GM19395 (cell line): ENCODE measurements at regions not wholly inside any gene's neighbourhood (a gene's known extent, or its start where the extent isn't known, plus 50 kb on each side); places are given as distances from the start of the nearest gene placed in this dataset.
"Not testable (repeated sequence)": the region's sequence is repeated elsewhere in the genome, so short reads cannot be mapped to it uniquely, and the experiment has no call there.

Experiments used
- ATAC-seq: cut with Tn5 transposase; IDR thresholded peaks from one replicate; pipeline ENCODE4 v1.9.1; 2021; ENCODE audit warnings: mild to moderate bottlenecking, moderate library complexity; ENCODE audit not compliant: unreplicated experiment

GRCh38 chrX:94329182-94329581, 655.2 kb downstream of the FAM133A start:
- ATAC-seq: no peak

- not testable (repeated sequence) for ATAC-seq
These were observed 667.7 kb downstream of the FAM133A start for GRCh38 chrX:94341730-94342129.

GRCh38 chrX:94361241-94361640, 687.2 kb downstream of the FAM133A start:
- ATAC-seq: no peak

- no peak for ATAC-seq
These were observed 691.7 kb downstream of the FAM133A start for GRCh38 chrX:94365736-94366135.

GRCh38 chrX:94366616-94367015, 692.6 kb downstream of the FAM133A start:
- no peak for ATAC-seq

GRCh38 chrX:94389044-94389443, 715.0 kb downstream of the FAM133A start:
- ATAC-seq: peak; percentile 55

- peak; percentile 90 for ATAC-seq
These were observed 726.5 kb downstream of the FAM133A start for GRCh38 chrX:94400488-94400887.

GRCh38 chrX:94401426-94401825, 727.4 kb downstream of the FAM133A start:
- peak; percentile 19 for ATAC-seq

GRCh38 chrX:94414746-94415145, 740.7 kb downstream of the FAM133A start:
- no peak for ATAC-seq

- no peak for ATAC-seq
These were observed 744.1 kb downstream of the FAM133A start for GRCh38 chrX:94418065-94418464.

- no peak for ATAC-seq
These were observed 750.5 kb downstream of the FAM133A start for GRCh38 chrX:94424456-94424855.

GRCh38 chrX:94430091-94430490, 756.1 kb downstream of the FAM133A start:
- ATAC-seq: no peak

GRCh38 chrX:94435799-94436198, 761.8 kb downstream of the FAM133A start:
- no peak for ATAC-seq

- no peak for ATAC-seq
These were observed 780.2 kb downstream of the FAM133A start for GRCh38 chrX:94454159-94454558.

- no peak for ATAC-seq
These were observed 780.6 kb downstream of the FAM133A start for GRCh38 chrX:94454606-94455005.

- ATAC-seq: no peak
These were observed 781.8 kb downstream of the FAM133A start for GRCh38 chrX:94455782-94456181.

- no peak for ATAC-seq
These were observed 818.5 kb downstream of the FAM133A start for GRCh38 chrX:94492541-94492940.

- no peak for ATAC-seq
These were observed 819.4 kb downstream of the FAM133A start for GRCh38 chrX:94493405-94493804.

GRCh38 chrX:94511564-94511963, 837.6 kb downstream of the FAM133A start:
- no peak for ATAC-seq

GRCh38 chrX:94515009-94515408, 841.0 kb downstream of the FAM133A start:
- ATAC-seq: no peak

- no peak for ATAC-seq
These were observed 850.9 kb downstream of the FAM133A start for GRCh38 chrX:94524867-94525266.

- no peak for ATAC-seq
These were observed 871.7 kb downstream of the FAM133A start for GRCh38 chrX:94545722-94546121.

GRCh38 chrX:94551831-94552230, 877.8 kb downstream of the FAM133A start:
- ATAC-seq: no peak

- ATAC-seq: no peak
These were observed 886.9 kb downstream of the FAM133A start for GRCh38 chrX:94560930-94561329.
